KOPT-K1 (cell line): ENCODE measurements at regions not wholly inside any gene's neighbourhood (a gene's known extent, or its start where the extent isn't known, plus 50 kb on each side); places are given as distances from the start of the nearest gene placed in this dataset.

Experiments
- H3K27ac ChIP-seq: fragments of 200-600 bp; sonication (generic); 2 replicates; pipeline ENCODE4 v1.5.1; 2016; ENCODE audit warnings: antibody characterized with exemption, mild to moderate bottlenecking, low read depth, low read length; ENCODE audit not compliant: poor library complexity, severe bottlenecking
- H3K36me3 ChIP-seq: fragments of 200-600 bp; sonication (generic); 2 replicates; pipeline ENCODE4 v1.5.1; 2017; ENCODE audit warnings: antibody characterized with exemption, mild to moderate bottlenecking, low read length, moderate library complexity; ENCODE audit not compliant: insufficient read depth
- H3K9me3 ChIP-seq: fragments of 200-600 bp; sonication (generic); 2 replicates; pipeline ENCODE4 v1.5.1; 2017; ENCODE audit warnings: antibody characterized with exemption, low read length, mild to moderate bottlenecking; ENCODE audit not compliant: insufficient read depth, poor library complexity, severe bottlenecking

GRCh38 chr10:62512732-62513475 is 138.7 kb downstream of the ZNF365 start:
- Histone ChIP-seq H3K36me3 (no peaks in the 10 kb centered on the region), H3K9me3 (no peaks in the 10 kb centered on the region), H3K27ac (no peak overlapping the region)

DNA sequence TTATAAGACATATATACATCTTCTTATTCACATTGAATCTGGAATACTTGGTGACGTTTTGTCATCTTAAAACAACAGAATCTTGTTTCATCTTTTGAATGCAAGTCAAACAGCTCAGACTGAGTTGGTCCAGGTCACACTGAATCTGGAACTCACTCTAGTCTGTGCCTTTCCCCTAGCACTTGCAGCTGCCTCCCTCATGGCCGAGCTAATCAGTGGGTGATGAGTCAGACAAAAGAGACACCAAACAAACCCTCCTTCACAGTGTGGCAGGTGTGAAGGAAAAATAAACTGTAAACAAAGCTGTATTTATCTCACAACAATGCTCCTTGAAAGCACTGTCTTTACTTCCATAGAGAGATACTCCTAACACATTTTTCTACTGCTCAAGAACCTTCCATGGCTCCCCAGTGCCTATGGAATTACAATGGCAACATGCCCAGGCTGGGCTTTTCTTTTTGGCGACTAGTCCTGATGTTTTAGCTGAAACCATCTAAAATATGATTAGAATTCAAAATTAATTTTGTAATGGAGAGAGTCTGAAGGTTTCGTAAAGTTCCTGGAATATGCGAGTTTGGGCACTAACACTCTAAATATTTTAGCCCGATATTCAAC is 140.0 kb downstream of the ZNF365 start:
- no peaks in the 10 kb centered on the region for H3K36me3 ChIP-seq

DNA sequence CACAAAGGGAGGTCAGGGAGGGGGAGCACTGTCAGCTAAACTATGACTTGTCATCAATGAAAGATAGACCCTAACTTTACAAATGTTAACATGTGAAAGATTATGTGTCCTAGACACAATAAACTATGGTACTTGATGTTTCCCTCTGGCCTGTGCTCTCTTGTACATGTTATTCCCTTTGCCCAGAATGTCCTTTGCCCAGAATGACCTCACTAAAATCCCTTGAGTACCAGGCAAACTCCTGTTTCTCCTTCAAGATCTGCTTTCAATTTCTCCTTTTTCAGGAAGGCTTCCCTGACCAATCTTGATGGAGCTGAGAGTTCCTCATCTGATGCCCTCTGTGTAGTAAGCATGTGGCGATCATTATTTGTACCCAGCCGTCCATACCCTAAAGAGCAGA is 143.1 kb downstream of the ZNF365 start:
- no peak overlapping the region for H3K27ac ChIP-seq
- H3K9me3 ChIP-seq, result no peaks in the 10 kb centered on the region
- H3K36me3 ChIP-seq, result no peaks in the 10 kb centered on the region

More for the DNA sequence above, 140.0 kb downstream of the ZNF365 start:
- Histone ChIP-seq H3K27ac (no peak overlapping the region), H3K9me3 (no peaks in the 10 kb centered on the region)

GRCh38 chr10:62527019-62527827 is 153.1 kb downstream of the ZNF365 start:
- peaks cover 16% of the 10 kb centered on the region for H3K9me3 ChIP-seq
- H3K36me3 ChIP-seq, result no peaks in the 10 kb centered on the region
- H3K27ac ChIP-seq, result peak overlapping the region; percentile 41

DNA sequence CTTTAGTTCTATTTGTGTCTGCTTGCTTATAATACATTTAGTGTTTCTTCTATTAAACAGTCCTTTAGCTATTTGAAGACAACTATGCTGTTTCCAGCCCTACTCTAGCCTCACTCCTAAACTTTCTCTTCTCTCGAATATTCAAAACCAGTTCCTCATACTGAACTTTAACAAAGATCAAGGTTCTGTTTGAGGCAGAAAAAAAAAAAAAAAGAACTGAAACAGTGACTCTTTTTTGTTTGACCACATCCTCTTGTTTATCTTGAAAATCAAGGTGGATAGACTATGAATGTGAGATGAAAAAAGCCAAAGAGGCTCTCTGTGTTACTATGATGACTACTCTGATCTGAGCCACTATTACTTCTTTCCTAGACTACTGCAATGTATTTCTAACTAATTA is 154.3 kb downstream of the ZNF365 start:
- Histone ChIP-seq H3K36me3 (no peaks in the 10 kb centered on the region), H3K9me3 (peaks cover 16% of the 10 kb centered on the region), H3K27ac (peak overlapping the region; percentile 41)

GRCh38 chr10:62529396-62529795 is 155.2 kb downstream of the ZNF365 start:
- Histone ChIP-seq H3K9me3 (peaks cover 16% of the 10 kb centered on the region), H3K27ac (no peak overlapping the region), H3K36me3 (no peaks in the 10 kb centered on the region)

DNA sequence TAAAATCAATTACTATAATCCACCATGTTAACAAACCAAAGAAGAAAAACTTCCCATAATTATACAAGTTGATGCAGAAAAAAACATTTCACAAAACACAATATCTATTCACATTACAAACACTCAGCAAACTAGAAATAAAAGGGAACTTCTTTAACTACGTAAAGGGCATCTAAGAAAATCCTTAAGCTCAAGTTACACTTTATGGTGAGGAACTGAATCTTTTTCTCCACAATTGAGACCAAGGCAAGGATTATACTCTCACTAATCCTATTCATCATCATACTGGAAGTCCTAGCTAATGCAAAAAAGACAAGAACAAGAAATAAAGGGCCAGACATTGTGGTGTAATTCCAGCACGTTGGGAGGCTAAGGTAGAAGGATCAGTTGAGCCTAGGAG is 159.9 kb downstream of the ZNF365 start:
- H3K36me3 ChIP-seq, result no peaks in the 10 kb centered on the region

GRCh38 chr10:62538606-62539005 is 164.4 kb downstream of the ZNF365 start:
- H3K36me3 ChIP-seq, result no peaks in the 10 kb centered on the region
- H3K9me3 ChIP-seq, result no peaks in the 10 kb centered on the region
- H3K27ac ChIP-seq, result no peak overlapping the region

More for the DNA sequence above, 159.9 kb downstream of the ZNF365 start:
- Histone ChIP-seq H3K9me3 (peaks cover 8% of the 10 kb centered on the region), H3K27ac (no peak overlapping the region)

DNA sequence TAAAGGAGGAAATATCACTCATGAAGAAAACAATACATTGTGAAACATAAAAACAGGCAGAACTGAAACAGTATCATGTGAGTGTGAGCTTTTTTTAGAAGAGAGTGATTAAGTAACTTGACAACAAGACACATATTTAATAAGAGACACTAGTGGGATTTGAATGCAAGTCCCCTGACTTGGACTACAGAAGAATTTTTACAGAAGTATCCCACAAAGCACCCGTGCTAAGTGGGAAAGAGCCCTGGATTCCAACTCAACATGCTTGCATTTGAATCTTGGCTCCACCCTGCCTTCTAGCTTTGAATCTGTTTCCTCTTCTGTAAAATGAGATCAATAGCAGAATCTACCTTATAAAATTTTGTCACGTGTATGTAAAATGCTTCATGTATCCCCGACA is 166.2 kb downstream of the ZNF365 start:
- no peak overlapping the region for H3K27ac ChIP-seq
- no peaks in the 10 kb centered on the region for H3K36me3 ChIP-seq
- H3K9me3 ChIP-seq, result no peaks in the 10 kb centered on the region

DNA sequence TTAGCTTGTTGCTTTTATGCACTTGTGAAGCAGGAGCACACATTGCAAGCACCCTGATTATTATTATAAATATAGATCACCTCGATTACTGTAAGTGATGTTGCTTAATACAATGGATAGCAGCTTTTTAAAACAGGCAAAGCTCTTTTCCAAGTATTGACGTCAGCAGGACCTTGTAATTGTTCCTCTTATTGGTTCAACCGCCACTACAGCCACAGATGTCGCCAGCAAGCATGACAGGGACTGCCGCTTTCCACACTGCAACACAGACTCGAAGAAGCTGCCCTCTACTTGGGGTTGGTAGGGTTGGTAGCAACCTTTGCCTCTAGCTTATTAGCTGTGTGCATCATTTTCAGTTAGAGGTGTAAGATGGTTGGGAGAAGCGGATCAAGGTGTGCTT is 167.6 kb downstream of the ZNF365 start:
- no peaks in the 10 kb centered on the region for H3K36me3 ChIP-seq
- H3K9me3 ChIP-seq, result no peaks in the 10 kb centered on the region
- H3K27ac ChIP-seq, result no peak overlapping the region

GRCh38 chr10:62543571-62544355 is 169.6 kb downstream of the ZNF365 start:
- no peak overlapping the region for H3K27ac ChIP-seq
- no peaks in the 10 kb centered on the region for H3K36me3 ChIP-seq
- H3K9me3 ChIP-seq, result no peaks in the 10 kb centered on the region

GRCh38 chr10:62545160-62546066 is 171.2 kb downstream of the ZNF365 start:
- H3K9me3 ChIP-seq, result no peaks in the 10 kb centered on the region
- H3K27ac ChIP-seq, result no peak overlapping the region
- no peaks in the 10 kb centered on the region for H3K36me3 ChIP-seq

- Histone ChIP-seq H3K27ac (no peak overlapping the region), H3K36me3 (no peaks in the 10 kb centered on the region), H3K9me3 (no peaks in the 10 kb centered on the region)
Measured at GRCh38 chr10:62548686-62549085, 174.5 kb downstream of the ZNF365 start.

DNA sequence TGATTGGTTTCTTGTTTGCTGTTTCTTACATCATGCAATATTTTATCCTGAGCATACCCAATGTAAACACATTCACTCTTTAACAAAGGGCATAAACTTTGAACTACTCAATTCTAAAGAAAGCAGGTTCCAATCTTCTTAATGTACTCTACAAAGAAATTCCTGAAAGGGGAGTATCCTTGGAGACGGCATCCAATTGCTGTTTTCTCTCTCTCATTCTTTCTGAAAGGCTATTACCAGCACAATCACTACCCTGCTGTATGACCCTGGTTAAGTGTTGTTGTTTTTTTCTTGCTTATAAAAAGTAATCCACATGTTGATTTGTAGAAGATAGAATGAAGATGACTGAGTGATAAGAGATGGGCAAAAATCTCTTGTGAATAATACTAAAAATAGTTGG is 176.0 kb downstream of the ZNF365 start:
- H3K36me3 ChIP-seq, result no peaks in the 10 kb centered on the region
- no peaks in the 10 kb centered on the region for H3K9me3 ChIP-seq
- no peak overlapping the region for H3K27ac ChIP-seq
